HG02852 (cell line): ENCODE measurements at regions not wholly inside any gene's neighbourhood (a gene's known extent, or its start where the extent isn't known, plus 50 kb on each side); places are given as distances from the start of the nearest gene placed in this dataset.
A peak's percentile ranks its signal among the peaks of the same experiment; 100 is the strongest.
"Not testable (repeated sequence)": the region's sequence is repeated elsewhere in the genome, so short reads cannot be mapped to it uniquely, and the experiment has no call there.

Experiments used
- ATAC-seq: cut with Tn5 transposase; IDR thresholded peaks from one replicate; pipeline ENCODE4 v1.9.1; 2021; ENCODE audit warnings: mild to moderate bottlenecking, moderate library complexity; ENCODE audit not compliant: unreplicated experiment

DNA sequence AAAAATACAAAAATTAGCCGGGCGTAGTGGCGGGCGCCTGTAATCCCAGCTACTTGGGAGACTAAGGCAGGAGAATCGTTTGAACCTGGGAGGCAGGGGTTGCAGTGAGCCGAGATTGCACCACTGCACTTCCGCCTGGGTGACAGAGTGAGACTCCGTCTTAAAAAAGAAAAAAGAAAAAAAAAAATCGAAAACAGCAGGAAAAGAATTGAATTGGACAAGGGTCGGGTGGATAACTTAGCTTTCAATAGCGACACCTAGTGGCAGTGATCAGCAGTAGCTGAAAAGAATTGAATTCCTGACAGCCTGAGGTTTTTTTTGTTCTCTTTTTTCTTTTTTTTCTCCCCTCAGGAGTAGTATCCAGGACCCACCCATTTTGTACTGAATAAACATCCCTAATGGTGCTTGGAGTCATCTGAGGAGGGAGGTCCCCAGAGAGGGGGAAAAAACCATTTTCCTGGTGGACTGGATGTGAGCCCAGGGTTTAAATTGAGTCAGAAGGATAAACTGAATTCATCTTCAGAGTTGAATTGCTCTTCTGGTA lies 55.1 kb downstream of the CYCS start:
- peak; percentile 45 for ATAC-seq

- no peak for ATAC-seq
Observed at GRCh38 chr7:25068502-25069213, 56.4 kb downstream of the CYCS start.

DNA sequence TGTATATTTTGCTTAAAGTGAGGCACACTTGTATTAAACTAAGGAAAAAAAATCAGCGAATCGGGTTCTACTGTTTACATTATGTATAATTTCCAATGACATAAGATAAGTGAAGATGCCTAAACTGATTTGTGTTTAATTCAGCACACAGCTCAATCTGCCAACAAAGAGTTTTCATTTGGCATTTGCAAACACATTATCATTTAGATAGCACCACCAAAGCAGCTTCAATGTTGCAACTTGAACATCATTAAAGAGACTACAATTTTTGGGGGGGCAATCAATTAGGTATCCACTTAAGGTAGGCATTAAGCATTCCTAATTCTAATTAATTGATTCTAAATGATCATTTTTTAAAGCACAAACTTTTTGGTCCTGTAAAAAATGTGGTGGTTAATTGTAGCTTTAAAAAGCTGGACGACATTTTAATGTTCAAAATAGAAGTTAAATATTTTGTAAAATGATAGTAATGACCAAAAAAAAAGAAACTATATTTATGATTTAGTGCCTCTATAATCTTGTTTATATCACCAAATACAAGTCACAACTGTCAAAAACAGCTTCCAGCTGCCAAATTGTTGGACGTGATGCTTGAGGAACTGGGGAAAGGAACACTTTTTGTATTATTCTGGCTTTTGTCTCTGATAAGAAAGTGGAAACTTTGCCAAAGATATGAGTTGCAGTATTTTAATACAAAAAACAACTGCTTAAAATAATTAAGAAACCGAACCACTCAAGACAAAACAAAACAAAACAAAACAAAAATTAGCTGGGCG lies 57.1 kb downstream of the CYCS start:
- ATAC-seq = no peak

DNA sequence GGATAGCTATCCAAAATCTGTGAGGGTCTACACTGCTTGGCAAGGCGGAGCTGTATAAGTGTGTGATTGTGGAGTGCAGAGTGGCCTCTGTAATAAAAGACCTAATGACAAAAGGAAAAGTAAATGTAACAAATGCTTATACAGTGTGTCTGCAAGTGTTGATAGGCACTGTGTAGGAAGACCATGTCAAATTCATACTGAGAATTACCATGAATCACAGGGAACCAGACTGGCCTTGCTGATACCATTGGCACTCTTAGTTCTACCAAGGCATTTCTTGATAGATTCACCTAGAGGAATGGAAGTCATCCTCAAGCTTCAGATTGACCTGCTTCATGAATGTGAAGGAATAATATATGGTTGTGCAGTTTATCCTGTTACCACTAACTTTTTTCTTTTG lies 58.8 kb downstream of the CYCS start:
- ATAC-seq = no peak

DNA sequence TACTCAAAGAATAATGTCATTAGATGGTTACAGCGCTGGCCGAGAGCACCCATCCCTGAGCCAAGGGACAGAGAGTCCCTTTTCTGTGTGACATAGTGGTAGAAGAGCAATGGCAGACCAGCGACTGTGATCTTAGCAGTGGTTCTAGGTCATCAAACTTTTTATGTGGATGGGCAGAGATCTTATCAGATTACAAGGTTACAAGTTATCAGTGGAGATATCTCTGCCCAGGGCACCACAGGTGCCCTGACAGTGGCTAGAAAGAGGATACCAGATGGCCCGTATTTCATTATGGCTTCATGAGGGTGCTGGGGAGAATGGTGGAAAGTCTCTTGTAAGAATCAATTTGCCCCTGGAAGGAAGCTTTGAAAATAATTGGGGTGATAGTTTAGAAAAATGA lies 62.7 kb downstream of the CYCS start:
- no peak for ATAC-seq

DNA sequence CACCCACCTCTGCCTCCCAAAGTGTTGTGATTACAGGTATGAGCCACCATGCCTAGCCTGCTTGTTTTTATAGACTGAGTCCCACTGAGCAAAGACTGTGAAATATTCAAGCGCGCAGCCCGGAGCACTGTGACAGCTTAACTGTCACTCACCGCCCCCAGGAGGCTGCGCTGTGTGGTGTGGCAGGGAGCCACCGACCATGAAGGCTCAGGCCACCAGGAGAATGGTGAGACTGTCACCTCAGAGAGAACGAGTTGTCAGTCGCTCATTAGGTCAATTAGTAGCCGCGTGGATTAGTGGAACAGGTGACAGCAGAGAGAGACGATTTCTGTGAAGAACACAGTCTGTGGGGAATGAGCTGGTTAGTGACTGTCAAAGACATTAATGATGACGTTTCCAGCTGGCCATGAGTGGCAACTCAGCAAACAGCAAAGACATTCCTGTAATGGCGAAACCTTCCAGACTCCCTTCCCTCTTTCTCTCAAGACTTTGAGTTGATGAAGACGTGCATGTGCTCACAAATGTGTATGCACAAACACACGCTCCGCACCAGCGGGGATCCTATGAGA lies 64.5 kb downstream of the CYCS start:
- ATAC-seq = no peak

DNA sequence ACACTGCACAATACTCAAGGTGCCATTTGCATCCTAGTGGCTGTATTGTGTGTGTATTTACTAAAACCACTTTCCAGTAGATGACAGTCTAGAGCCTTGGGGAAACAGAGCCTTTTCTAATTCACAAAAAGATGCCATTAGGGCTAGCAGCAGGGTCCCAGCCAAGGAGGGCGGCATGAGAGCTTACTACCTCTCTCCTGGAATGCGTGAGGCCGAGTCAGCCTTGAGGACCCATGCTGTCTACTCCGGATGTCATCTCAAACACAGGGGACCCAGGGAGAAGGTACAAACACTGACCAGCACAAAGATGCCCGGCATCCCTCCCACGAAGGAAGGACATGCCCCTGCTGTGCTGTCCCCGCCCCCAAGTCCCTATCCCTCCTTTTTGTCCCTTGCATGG lies 65.5 kb downstream of the CYCS start:
- ATAC-seq = no peak

DNA sequence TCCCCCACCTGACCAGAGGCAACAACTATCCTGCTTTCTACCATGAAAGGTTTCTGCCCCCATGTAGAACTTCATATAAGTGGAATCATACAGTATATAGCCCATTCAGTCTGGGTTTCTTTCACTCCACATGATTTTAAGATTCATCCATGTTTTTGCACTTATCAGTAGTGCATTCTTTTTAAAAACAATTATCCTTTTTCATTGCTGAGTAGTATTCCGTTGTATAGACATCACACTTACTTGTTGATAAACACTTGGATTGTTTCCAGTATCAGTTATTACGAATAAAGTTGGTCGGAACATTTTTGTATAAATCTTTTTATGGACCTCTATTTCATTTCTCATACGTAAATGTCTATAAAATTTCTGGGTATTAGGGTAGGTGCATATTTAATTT lies 68.7 kb downstream of the CYCS start:
- no peak for ATAC-seq

- no peak for ATAC-seq
Observed at GRCh38 chr7:25055520-25056220, 69.4 kb downstream of the CYCS start.

DNA sequence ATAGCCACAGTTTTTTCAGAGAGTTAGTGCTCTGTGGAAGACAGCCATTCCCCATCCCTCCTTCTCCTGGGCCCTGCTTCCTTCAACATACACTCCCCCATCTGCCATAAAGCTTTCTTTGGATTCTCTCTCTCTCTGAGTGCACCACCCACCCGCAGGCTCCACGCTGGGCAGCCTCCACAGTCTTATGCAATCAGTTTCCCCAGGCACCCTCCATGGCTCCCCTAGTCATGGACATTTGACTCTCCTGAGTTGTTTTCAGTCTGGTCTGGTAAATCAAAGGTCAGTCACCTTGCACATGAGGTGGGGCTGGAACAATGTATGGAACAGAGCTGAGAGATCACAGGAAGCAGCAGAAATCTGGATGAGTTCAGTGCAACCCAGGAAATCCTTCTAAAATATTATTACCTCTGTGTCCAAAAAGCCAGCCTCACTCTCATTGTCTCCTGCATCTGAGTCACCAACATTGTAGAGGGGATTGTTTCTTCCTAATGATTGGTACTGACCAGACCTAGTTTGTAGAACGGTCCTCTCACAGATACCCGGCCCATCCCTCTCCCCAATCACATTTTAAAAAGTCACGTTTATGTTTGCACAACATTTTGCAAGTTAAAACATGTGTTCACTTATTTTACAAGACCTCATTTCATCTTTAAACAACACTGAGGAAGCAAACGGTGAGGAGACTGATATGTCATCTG lies 70.1 kb downstream of the CYCS start:
- ATAC-seq = no peak

DNA sequence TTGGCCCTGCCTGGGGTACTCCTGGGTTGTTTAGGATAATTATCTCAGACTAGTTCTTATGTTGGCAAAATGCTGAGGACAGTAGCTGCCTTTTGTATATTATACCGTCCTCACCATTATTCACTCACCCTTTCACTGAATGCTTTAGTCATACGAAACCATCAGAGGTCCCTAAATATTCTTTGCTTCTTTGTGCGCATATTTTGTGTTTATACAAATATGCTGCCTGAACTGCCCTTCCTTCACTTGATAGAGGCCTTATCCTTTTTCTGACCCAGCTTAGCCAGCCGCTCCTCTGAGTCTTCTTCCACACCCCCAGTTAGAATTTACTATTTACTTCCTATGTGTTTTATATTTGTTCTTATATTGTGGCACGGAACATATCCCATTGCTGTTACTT lies 70.2 kb upstream of the OSBPL3 start:
- no peak for ATAC-seq

- no peak for ATAC-seq
Observed at GRCh38 chr7:25048444-25048834, 68.5 kb upstream of the OSBPL3 start.

GRCh38 chr7:25047571-25048443 lies 67.8 kb upstream of the OSBPL3 start:
- ATAC-seq = not testable (repeated sequence)

- no peak for ATAC-seq
Observed at GRCh38 chr7:25037325-25037724, 57.3 kb upstream of the OSBPL3 start.

DNA sequence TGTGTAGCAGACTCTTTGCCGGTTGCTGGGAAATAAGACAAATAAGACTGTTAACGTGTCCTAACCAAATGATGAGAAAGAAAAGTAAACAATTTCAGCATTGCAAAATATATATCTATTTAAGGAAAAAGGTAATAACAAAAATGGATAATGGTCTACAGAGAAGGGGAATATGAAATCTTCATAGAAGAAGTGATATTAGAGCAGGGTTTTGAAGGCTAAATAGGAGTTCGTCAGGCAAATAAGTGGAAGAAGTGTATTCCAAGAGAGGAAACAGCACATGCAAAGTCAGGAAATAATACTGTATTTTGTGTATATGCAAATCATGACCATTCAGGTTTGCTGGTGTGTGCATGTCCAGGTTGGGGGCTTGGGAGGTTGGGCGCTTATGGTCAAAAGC lies 55.3 kb upstream of the OSBPL3 start:
- no peak for ATAC-seq

DNA sequence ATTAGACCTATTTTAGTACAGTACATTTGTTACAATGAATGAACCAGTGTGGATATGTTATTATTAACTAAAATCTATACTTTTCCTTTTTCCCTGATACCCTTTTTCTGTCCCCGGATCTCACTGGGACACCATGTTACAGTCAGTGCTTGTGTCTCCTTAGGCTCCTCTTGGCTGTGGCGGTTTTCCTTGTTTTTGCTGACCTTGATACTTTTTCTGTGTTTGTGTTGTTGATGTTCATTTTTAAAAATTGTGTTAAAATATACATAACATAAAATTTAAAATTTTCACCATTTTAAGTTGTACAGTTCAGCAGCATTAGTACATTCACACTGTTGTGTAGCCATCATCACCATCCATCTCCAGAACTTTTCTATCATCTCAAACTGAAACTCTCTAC lies 54.2 kb upstream of the OSBPL3 start:
- no peak for ATAC-seq

- no peak for ATAC-seq
Observed at GRCh38 chr7:25032774-25033743, 53.1 kb upstream of the OSBPL3 start.

DNA sequence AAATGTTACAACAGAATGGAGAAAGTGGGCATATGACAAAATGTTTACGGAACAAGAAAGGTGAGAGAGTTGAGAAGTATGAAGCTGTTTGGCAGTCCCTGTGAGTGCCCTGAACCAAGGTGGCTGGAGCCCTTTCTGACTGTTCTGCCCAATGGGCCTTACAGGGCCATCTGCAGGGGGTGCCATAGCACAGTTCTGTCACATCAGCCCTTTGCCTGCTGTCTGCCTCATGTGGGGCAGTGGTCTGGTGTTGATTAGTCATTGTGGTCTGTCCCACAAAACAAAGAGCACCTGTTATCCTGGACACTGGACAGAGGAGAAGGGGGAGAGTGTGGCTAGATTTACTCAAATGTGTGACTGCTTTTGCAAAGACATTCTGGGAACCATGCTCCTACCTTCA lies 51.5 kb upstream of the OSBPL3 start:
- ATAC-seq = peak; percentile 21

GRCh38 chr7:25031007-25031406 lies 51.0 kb upstream of the OSBPL3 start:
- ATAC-seq = peak; percentile 95
